GM12878 (cell line): ENCODE measurements at regions not wholly inside any gene's neighbourhood (a gene's known extent, or its start where the extent isn't known, plus 50 kb on each side); places are given as distances from the start of the nearest gene placed in this dataset.

Source experiments
- ATAC-seq: fragments of 200-7000 bp; cut with Tn5 transposase; 3 replicates; pipeline ENCODE4 v1.9.1; 2020; ENCODE audit warnings: mild to moderate bottlenecking, moderate library complexity
- BruUV-seq: library from RNA; stranded (reverse); fragments of 400-500 nt; replicated peaks from 2 replicates; lab custom pipeline; 2021; lab: Mats Ljungman, UMichigan
- CTCF ChIA-PET: fragments of 300-600 bp; sonication (Branson Sonifier 250); formaldehyde crosslinking; extraction: SDS; loops from one replicate; lab custom pipeline; 2021; ENCODE audit warnings: inconsistent platforms; lab: Yijun Ruan, JAX
- POLR2A ChIA-PET: fragments of 350-600 bp; formaldehyde crosslinking; extraction: SDS; loops from one replicate; lab custom pipeline; 2021; ENCODE audit warnings: inconsistent platforms; lab: Charles Lee
- RAD21 ChIA-PET: fragments of 300-600 bp; sonication (Branson Sonifier 250); formaldehyde crosslinking; loops from one replicate; lab custom pipeline; 2023; ENCODE audit warnings: antibody characterized with exemption; ENCODE audit not compliant: unreplicated experiment; lab: Charles Lee
- SMC1A ChIA-PET: fragments of 300-600 bp; sonication (Branson Sonifier 250); formaldehyde crosslinking; loops from one replicate; lab custom pipeline; 2023; ENCODE audit not compliant: unreplicated experiment, uncharacterized antibody; lab: Charles Lee
- DNase-seq: peaks from one replicate; pipeline ENCODE4 v3.0.0-alpha.2; 2011; ENCODE audit warnings: low read depth, low spot score
- FAIRE-seq: peaks from 3 replicates; lab custom pipeline; 2011; peaks lifted over from hg19 to GRCh38; lab: Jason Lieb, UNC
- H2AFZ ChIP-seq: 2 replicates; pipeline ENCODE4 v1.6.0; 2011; ENCODE audit warnings: low read depth, low read length, control low read depth; ENCODE audit not compliant: control insufficient read depth
- H3K27ac ChIP-seq: 2 replicates; pipeline ENCODE4 v1.5.1; 2011; ENCODE audit warnings: control low read depth; ENCODE audit not compliant: control insufficient read depth, insufficient read depth
- H3K27me3 ChIP-seq, 2 experiments: replicated peaks in 1 of 2; 2 replicates each; pipeline versions ENCODE4 v1.6.0 to v1.6.1; 2011; ENCODE audit warnings: low read length in 1 of 2; ENCODE audit not compliant: control insufficient read depth in 2 of 2, insufficient read depth in 2 of 2
- H3K36me3 ChIP-seq, 2 experiments: 2 replicates each; pipeline ENCODE4 v1.5.1; 2011; ENCODE audit warnings: low read length in 1 of 2; ENCODE audit not compliant: control insufficient read depth in 2 of 2, insufficient read depth in 2 of 2
- H3K4me1 ChIP-seq: 2 replicates; pipeline ENCODE4 v1.6.1; 2011; ENCODE audit warnings: mild to moderate bottlenecking, low read length, moderate library complexity, mixed read lengths; ENCODE audit not compliant: control insufficient read depth, insufficient read depth
- H3K4me2 ChIP-seq: 2 replicates; pipeline ENCODE4 v1.6.0; 2011; ENCODE audit warnings: control low read depth; ENCODE audit not compliant: control insufficient read depth, insufficient read depth
- H3K4me3 ChIP-seq: fragments of 200-600 bp; sonication (generic); 2 replicates; pipeline ENCODE4 v1.5.1; 2016
- H3K79me2 ChIP-seq: 2 replicates; pipeline ENCODE4 v1.6.0; 2011; ENCODE audit warnings: low read length; ENCODE audit not compliant: control insufficient read depth, insufficient read depth
- H3K9ac ChIP-seq: 2 replicates; pipeline ENCODE4 v1.8.0; 2011; ENCODE audit warnings: low read length, control low read depth, mixed read lengths; ENCODE audit not compliant: control insufficient read depth, insufficient read depth
- H3K9me3 ChIP-seq: replicated peaks from 3 replicates; pipeline ENCODE4 v1.5.1; 2011; ENCODE audit warnings: mild to moderate bottlenecking, low read length; ENCODE audit not compliant: control insufficient read depth, insufficient read depth
- H4K20me1 ChIP-seq: 2 replicates; pipeline ENCODE4 v1.6.0; 2011; ENCODE audit not compliant: control insufficient read depth, insufficient read depth
- ATF7 ChIP-seq: fragments of 450-650 bp; IDR thresholded peaks from 2 replicates; pipeline ENCODE4 v1.6.1; 2016; ENCODE audit warnings: low read depth, mild to moderate bottlenecking
- EZH2 ChIP-seq: IDR thresholded peaks from 2 replicates; pipeline ENCODE4 v1.6.1; 2012; ENCODE audit warnings: low read depth, mild to moderate bottlenecking, control low read depth, inconsistent platforms, low read length, borderline replicate concordance; ENCODE audit not compliant: control insufficient read depth
- KAT2A ChIP-seq: conservative IDR thresholded peaks from 2 replicates; pipeline ENCODE4 v1.6.1; 2011; ENCODE audit warnings: low read depth, low read length; ENCODE audit not compliant: control insufficient read depth
- MLLT1 ChIP-seq: fragments of 450-650 bp; IDR thresholded peaks from 2 replicates; pipeline ENCODE4 v1.6.1; 2016; ENCODE audit warnings: mild to moderate bottlenecking
- NFYA ChIP-seq: IDR thresholded peaks from 2 replicates; pipeline ENCODE4 v1.6.1; 2011; ENCODE audit warnings: low read depth, mild to moderate bottlenecking, low read length, improper control_type of control experiment, borderline replicate concordance
- NFYB ChIP-seq: IDR thresholded peaks from 2 replicates; pipeline ENCODE4 v1.6.1; 2011; ENCODE audit warnings: low read depth, mild to moderate bottlenecking, low read length, improper control_type of control experiment, moderate library complexity; ENCODE audit not compliant: insufficient read depth
- SIX5 ChIP-seq: IDR thresholded peaks from 2 replicates; pipeline ENCODE4 v1.6.1; 2011; ENCODE audit warnings: mild to moderate bottlenecking, low read depth, low read length, moderate library complexity; ENCODE audit not compliant: severe bottlenecking
- WRNIP1 ChIP-seq: IDR thresholded peaks from 2 replicates; pipeline ENCODE4 v1.6.1; 2011; ENCODE audit warnings: low read depth, low read length, improper control_type of control experiment, borderline replicate concordance
- ZBTB4 ChIP-seq: fragments of 450-650 bp; formaldehyde crosslinking; IDR thresholded peaks from 2 replicates; pipeline ENCODE4 v1.4.0; 2022; ENCODE audit warnings: mild to moderate bottlenecking, moderate library complexity
- ZNF207 ChIP-seq: fragments of 450-650 bp; IDR thresholded peaks from 2 replicates; pipeline ENCODE4 v1.6.1; 2014; ENCODE audit warnings: antibody characterized with exemption, mild to moderate bottlenecking, borderline replicate concordance
- ZSCAN29 ChIP-seq: fragments of 450-650 bp; IDR thresholded peaks from 2 replicates; pipeline ENCODE4 v1.6.1; 2017; ENCODE audit warnings: mild to moderate bottlenecking, moderate library complexity
- WGBS: methylation state at CpG from one replicate; pipeline ENCODE4 v1.1.6; 2016; ENCODE audit warnings: low lambda C conversion rate; ENCODE audit not compliant: insufficient replicate concordance, insufficient coverage; ENCODE audit errors: missing lambda C conversion rate; 5-methylcytosine and 5-hydroxymethylcytosine counted together
- in situ Hi-C: fragments of 300-500 bp; cut with MboI; formaldehyde crosslinking; loops from 9 replicates; pipeline ENCODE4 v1.14.3; 2018; ENCODE audit warnings: mixed read lengths
- intact Hi-C: fragments of 100-400 bp; cut with micrococcal nuclease; formaldehyde crosslinking; loops from one replicate; pipeline ENCODE4 v1.14.2; 2022; ENCODE audit not compliant: unreplicated experiment
- TF ChIP-seq, protein P1 (sequence below): IDR thresholded peaks from 2 replicates; pipeline ENCODE4 v1.6.1; 2012; ENCODE audit warnings: low read depth, low read length, improper control_type of control experiment
- TF ChIP-seq, protein P2 (sequence below): fragments of 450-650 bp; IDR thresholded peaks from 2 replicates; pipeline ENCODE4 v1.6.1; 2017; ENCODE audit warnings: mild to moderate bottlenecking, moderate library complexity

GRCh38 chr11:41845066-41845465, 385.6 kb upstream of the LRRC4C start (continued):
- no peak for TF ChIP-seq ZNF207
- TF ChIP-seq ZSCAN29, result no peak
- TF ChIP-seq KAT2A, result no peak
- no peak for TF ChIP-seq SIX5
- no peak for TF ChIP-seq NFYA
- TF ChIP-seq NFYB, result no peak
- TF ChIP-seq WRNIP1, result no peak

DNA sequence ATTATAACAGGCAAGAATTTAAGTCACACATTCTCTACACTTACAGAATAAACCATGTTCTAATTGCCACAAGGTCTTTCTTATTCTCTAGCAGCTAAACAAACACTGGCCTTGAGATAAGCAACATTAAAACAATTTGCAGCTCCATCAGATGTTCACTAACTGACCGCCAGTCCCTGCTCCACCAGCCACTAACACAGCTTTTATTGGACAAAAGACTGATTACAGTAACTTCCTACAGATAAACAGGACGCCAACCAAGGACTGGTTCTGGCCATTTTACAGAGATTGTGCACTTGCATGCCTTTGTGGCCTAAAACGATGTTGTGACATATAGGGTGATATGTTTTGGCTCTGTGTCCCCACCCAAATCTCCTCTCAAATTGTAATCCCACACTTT, 388.9 kb upstream of the LRRC4C start:
- Histone ChIP-seq H3K9me3 (no peaks in the 10 kb centered on the region), H3K9ac (no peak overlapping the region), H3K27me3 (no peaks in the 10 kb centered on the region), H3K4me1 (no peaks in the 10 kb centered on the region), H3K4me3 (no peak overlapping the region), H3K27ac (no peak overlapping the region), H4K20me1 (no peaks in the 10 kb centered on the region), H2AFZ (no peak overlapping the region), H3K4me2 (no peak overlapping the region), H3K36me3 (no peaks in the 10 kb centered on the region), H3K79me2 (no peaks in the 10 kb centered on the region)
- ChIA-PET RAD21 (no interaction called here), CTCF (no interaction called here), POLR2A (no interaction called here), SMC1A (no interaction called here)
- no peak for FAIRE-seq
- intact Hi-C loops (no loop called here), in situ Hi-C loops (no loop called here)
- WGBS, result 0% methylated on average over 3 of the region's 3 CpGs
- no TSS peak for BruUV-seq
- no peak for DNase-seq
- no peak for ATAC-seq
- TF ChIP-seq ZSCAN29 (no peak), ZBTB4 (no peak), ATF7 (no peak), EZH2 (no peak), MLLT1 (no peak)
- TF ChIP-seq, protein P1, sequence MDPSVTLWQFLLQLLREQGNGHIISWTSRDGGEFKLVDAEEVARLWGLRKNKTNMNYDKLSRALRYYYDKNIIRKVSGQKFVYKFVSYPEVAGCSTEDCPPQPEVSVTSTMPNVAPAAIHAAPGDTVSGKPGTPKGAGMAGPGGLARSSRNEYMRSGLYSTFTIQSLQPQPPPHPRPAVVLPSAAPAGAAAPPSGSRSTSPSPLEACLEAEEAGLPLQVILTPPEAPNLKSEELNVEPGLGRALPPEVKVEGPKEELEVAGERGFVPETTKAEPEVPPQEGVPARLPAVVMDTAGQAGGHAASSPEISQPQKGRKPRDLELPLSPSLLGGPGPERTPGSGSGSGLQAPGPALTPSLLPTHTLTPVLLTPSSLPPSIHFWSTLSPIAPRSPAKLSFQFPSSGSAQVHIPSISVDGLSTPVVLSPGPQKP, result no peak
- TF ChIP-seq, protein P2, sequence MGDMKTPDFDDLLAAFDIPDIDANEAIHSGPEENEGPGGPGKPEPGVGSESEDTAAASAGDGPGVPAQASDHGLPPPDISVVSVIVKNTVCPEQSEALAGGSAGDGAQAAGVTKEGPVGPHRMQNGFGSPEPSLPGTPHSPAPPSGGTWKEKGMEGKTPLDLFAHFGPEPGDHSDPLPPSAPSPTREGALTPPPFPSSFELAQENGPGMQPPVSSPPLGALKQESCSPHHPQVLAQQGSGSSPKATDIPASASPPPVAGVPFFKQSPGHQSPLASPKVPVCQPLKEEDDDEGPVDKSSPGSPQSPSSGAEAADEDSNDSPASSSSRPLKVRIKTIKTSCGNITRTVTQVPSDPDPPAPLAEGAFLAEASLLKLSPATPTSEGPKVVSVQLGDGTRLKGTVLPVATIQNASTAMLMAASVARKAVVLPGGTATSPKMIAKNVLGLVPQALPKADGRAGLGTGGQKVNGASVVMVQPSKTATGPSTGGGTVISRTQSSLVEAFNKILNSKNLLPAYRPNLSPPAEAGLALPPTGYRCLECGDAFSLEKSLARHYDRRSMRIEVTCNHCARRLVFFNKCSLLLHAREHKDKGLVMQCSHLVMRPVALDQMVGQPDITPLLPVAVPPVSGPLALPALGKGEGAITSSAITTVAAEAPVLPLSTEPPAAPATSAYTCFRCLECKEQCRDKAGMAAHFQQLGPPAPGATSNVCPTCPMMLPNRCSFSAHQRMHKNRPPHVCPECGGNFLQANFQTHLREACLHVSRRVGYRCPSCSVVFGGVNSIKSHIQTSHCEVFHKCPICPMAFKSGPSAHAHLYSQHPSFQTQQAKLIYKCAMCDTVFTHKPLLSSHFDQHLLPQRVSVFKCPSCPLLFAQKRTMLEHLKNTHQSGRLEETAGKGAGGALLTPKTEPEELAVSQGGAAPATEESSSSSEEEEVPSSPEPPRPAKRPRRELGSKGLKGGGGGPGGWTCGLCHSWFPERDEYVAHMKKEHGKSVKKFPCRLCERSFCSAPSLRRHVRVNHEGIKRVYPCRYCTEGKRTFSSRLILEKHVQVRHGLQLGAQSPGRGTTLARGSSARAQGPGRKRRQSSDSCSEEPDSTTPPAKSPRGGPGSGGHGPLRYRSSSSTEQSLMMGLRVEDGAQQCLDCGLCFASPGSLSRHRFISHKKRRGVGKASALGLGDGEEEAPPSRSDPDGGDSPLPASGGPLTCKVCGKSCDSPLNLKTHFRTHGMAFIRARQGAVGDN, result no peak
